Activated CD8-positive, alpha-beta T cell treated with anti-CD3 and anti-CD28 coated beads, Interleukin-2, amount 10 ng/mL, durations not matched to agents 7 days and 5 days (primary cell): ENCODE measurements at regions not wholly inside any gene's neighbourhood (a gene's known extent, or its start where the extent isn't known, plus 50 kb on each side); places are given as distances from the start of the nearest gene placed in this dataset.

Experiments used
- ATAC-seq: fragments of 150-1000 bp; cut with Tn5 transposase; one replicate; pipeline ENCODE4 v1.10.0; 2021; ENCODE audit warnings: moderate library complexity
- CTCF ChIA-PET: fragments of 350-600 bp; sonication (Branson Sonifier 250); formaldehyde crosslinking; loops from one replicate; lab custom pipeline; 2021; ENCODE audit warnings: antibody characterized with exemption; lab: Charles Lee
- POLR2A ChIA-PET: fragments of 350-600 bp; sonication (Branson Sonifier 250); formaldehyde crosslinking; loops from one replicate; lab custom pipeline; 2021; ENCODE audit warnings: antibody characterized with exemption; lab: Charles Lee
- DNase-seq: peaks from one replicate; pipeline ENCODE4 v3.0.0-alpha.2; 2020
- H3K27ac Mint-ChIP-seq: one replicate; pipeline ENCODE4 v1.8.0; 2021; ENCODE audit warnings: mild to moderate bottlenecking, mixed read lengths
- H3K27me3 Mint-ChIP-seq: one replicate; pipeline ENCODE4 v1.8.0; 2021; ENCODE audit warnings: low read depth, mixed read lengths
- H3K36me3 Mint-ChIP-seq: one replicate; pipeline ENCODE4 v1.8.0; 2021; ENCODE audit warnings: low read depth, mixed read lengths
- H3K4me1 Mint-ChIP-seq: one replicate; pipeline ENCODE4 v1.8.0; 2021; ENCODE audit warnings: low read depth, mixed read lengths
- H3K4me3 Mint-ChIP-seq: one replicate; pipeline ENCODE4 v1.8.0; 2021; ENCODE audit warnings: mild to moderate bottlenecking, mixed read lengths
- H3K9me3 Mint-ChIP-seq: one replicate; pipeline ENCODE4 v1.8.0; 2022; ENCODE audit warnings: mixed read lengths; ENCODE audit not compliant: insufficient read depth

GRCh38 chr13:34350671-34351070, 532.7 kb downstream of the RFC3 start:
- no peak overlapping the region for H3K27ac Mint-ChIP-seq
- ATAC-seq = no peak
- peaks cover 4% of the 10 kb centered on the region for H3K9me3 Mint-ChIP-seq
- H3K4me1 Mint-ChIP-seq = no peaks in the 10 kb centered on the region
- H3K4me3 Mint-ChIP-seq = no peak overlapping the region
- POLR2A ChIA-PET = no interaction called here
- DNase-seq = no peak
- CTCF ChIA-PET = no interaction called here
- H3K27me3 Mint-ChIP-seq = no peaks in the 10 kb centered on the region
- H3K36me3 Mint-ChIP-seq = no peaks in the 10 kb centered on the region

GRCh38 chr13:34351134-34351533, 533.2 kb downstream of the RFC3 start:
- DNase-seq (no peak), ATAC-seq (no peak)
- peaks cover 4% of the 10 kb centered on the region for H3K9me3 Mint-ChIP-seq
- H3K4me1 Mint-ChIP-seq = no peaks in the 10 kb centered on the region
- CTCF ChIA-PET = no interaction called here
- H3K27ac Mint-ChIP-seq = no peak overlapping the region
- no peak overlapping the region for H3K4me3 Mint-ChIP-seq
- H3K27me3 Mint-ChIP-seq = no peaks in the 10 kb centered on the region
- POLR2A ChIA-PET = no interaction called here
- no peaks in the 10 kb centered on the region for H3K36me3 Mint-ChIP-seq

- CTCF ChIA-PET = no interaction called here
- no peaks in the 10 kb centered on the region for H3K9me3 Mint-ChIP-seq
- H3K27ac Mint-ChIP-seq = no peak overlapping the region
These were observed 535.0 kb downstream of the RFC3 start for GRCh38 chr13:34352958-34353357.

GRCh38 chr13:34356686-34357434, 538.9 kb downstream of the RFC3 start:
- ChIA-PET POLR2A (no interaction called here), CTCF (no interaction called here)
- Mint-ChIP-seq H3K36me3 (no peaks in the 10 kb centered on the region), H3K27ac (no peak overlapping the region), H3K9me3 (no peaks in the 10 kb centered on the region), H3K4me3 (no peak overlapping the region), H3K4me1 (no peaks in the 10 kb centered on the region), H3K27me3 (no peaks in the 10 kb centered on the region)
- ATAC-seq (no peak), DNase-seq (no peak)

More at GRCh38 chr13:34352958-34353357, 535.0 kb downstream of the RFC3 start:
- Mint-ChIP-seq H3K4me1 (no peaks in the 10 kb centered on the region), H3K36me3 (no peaks in the 10 kb centered on the region), H3K27me3 (no peaks in the 10 kb centered on the region), H3K4me3 (no peak overlapping the region)
- POLR2A ChIA-PET = no interaction called here
- ATAC-seq (no peak), DNase-seq (no peak)

GRCh38 chr13:34357435-34358232, 539.7 kb downstream of the RFC3 start:
- no peaks in the 10 kb centered on the region for H3K4me1 Mint-ChIP-seq
- DNase-seq (no peak), ATAC-seq (no peak)
- POLR2A ChIA-PET = no interaction called here
- H3K36me3 Mint-ChIP-seq = no peaks in the 10 kb centered on the region
- H3K4me3 Mint-ChIP-seq = no peak overlapping the region
- H3K27me3 Mint-ChIP-seq = no peaks in the 10 kb centered on the region
- no peak overlapping the region for H3K27ac Mint-ChIP-seq
- CTCF ChIA-PET = no interaction called here
- no peaks in the 10 kb centered on the region for H3K9me3 Mint-ChIP-seq

GRCh38 chr13:34358811-34359513, 541.0 kb downstream of the RFC3 start:
- H3K36me3 Mint-ChIP-seq = no peaks in the 10 kb centered on the region
- H3K27me3 Mint-ChIP-seq = no peaks in the 10 kb centered on the region
- DNase-seq (no peak), ATAC-seq (no peak)
- ChIA-PET POLR2A (no interaction called here), CTCF (no interaction called here)
- no peak overlapping the region for H3K4me3 Mint-ChIP-seq
- H3K27ac Mint-ChIP-seq = no peak overlapping the region
- no peaks in the 10 kb centered on the region for H3K4me1 Mint-ChIP-seq
- no peaks in the 10 kb centered on the region for H3K9me3 Mint-ChIP-seq

GRCh38 chr13:34360702-34361101, 542.8 kb downstream of the RFC3 start:
- ChIA-PET POLR2A (no interaction called here), CTCF (no interaction called here)
- Mint-ChIP-seq H3K27ac (no peak overlapping the region), H3K4me3 (no peak overlapping the region), H3K27me3 (no peaks in the 10 kb centered on the region), H3K36me3 (no peaks in the 10 kb centered on the region), H3K4me1 (no peaks in the 10 kb centered on the region), H3K9me3 (no peaks in the 10 kb centered on the region)
- DNase-seq (no peak), ATAC-seq (no peak)

GRCh38 chr13:34361560-34361959, 543.6 kb downstream of the RFC3 start:
- POLR2A ChIA-PET = no interaction called here
- Mint-ChIP-seq H3K27me3 (no peaks in the 10 kb centered on the region), H3K4me1 (no peaks in the 10 kb centered on the region), H3K27ac (no peak overlapping the region), H3K9me3 (no peaks in the 10 kb centered on the region), H3K4me3 (no peak overlapping the region), H3K36me3 (no peaks in the 10 kb centered on the region)
- no peak for DNase-seq
- no peak for ATAC-seq
- CTCF ChIA-PET = no interaction called here

GRCh38 chr13:34363266-34363665, 545.3 kb downstream of the RFC3 start:
- H3K27me3 Mint-ChIP-seq = no peaks in the 10 kb centered on the region
- no peaks in the 10 kb centered on the region for H3K4me1 Mint-ChIP-seq
- H3K36me3 Mint-ChIP-seq = no peaks in the 10 kb centered on the region
- ATAC-seq (no peak), DNase-seq (no peak)
- H3K27ac Mint-ChIP-seq = no peak overlapping the region
- H3K4me3 Mint-ChIP-seq = no peak overlapping the region
- CTCF ChIA-PET = no interaction called here
- H3K9me3 Mint-ChIP-seq = no peaks in the 10 kb centered on the region
- POLR2A ChIA-PET = no interaction called here

- ATAC-seq = no peak
- ChIA-PET CTCF (no interaction called here), POLR2A (no interaction called here)
- Mint-ChIP-seq H3K9me3 (no peaks in the 10 kb centered on the region), H3K4me1 (no peaks in the 10 kb centered on the region), H3K27ac (no peak overlapping the region), H3K36me3 (no peaks in the 10 kb centered on the region), H3K27me3 (no peaks in the 10 kb centered on the region), H3K4me3 (no peak overlapping the region)
- no peak for DNase-seq
These were observed 546.7 kb downstream of the RFC3 start for GRCh38 chr13:34364633-34365032.

GRCh38 chr13:34369931-34370330, 552.0 kb downstream of the RFC3 start:
- Mint-ChIP-seq H3K27me3 (no peaks in the 10 kb centered on the region), H3K27ac (no peak overlapping the region), H3K4me1 (no peaks in the 10 kb centered on the region), H3K36me3 (no peaks in the 10 kb centered on the region), H3K4me3 (no peak overlapping the region), H3K9me3 (no peaks in the 10 kb centered on the region)
- ChIA-PET CTCF (no interaction called here), POLR2A (no interaction called here)
- DNase-seq (no peak), ATAC-seq (no peak)

GRCh38 chr13:34371108-34371507, 553.2 kb downstream of the RFC3 start:
- no peaks in the 10 kb centered on the region for H3K4me1 Mint-ChIP-seq
- ATAC-seq = no peak
- no peak overlapping the region for H3K4me3 Mint-ChIP-seq
- H3K27ac Mint-ChIP-seq = no peak overlapping the region
- no peaks in the 10 kb centered on the region for H3K9me3 Mint-ChIP-seq
- ChIA-PET CTCF (no interaction called here), POLR2A (no interaction called here)
- DNase-seq = no peak
- no peaks in the 10 kb centered on the region for H3K36me3 Mint-ChIP-seq
- H3K27me3 Mint-ChIP-seq = no peaks in the 10 kb centered on the region
